ENCODE measurements at regions not wholly inside any gene's neighbourhood (a gene's known extent, or its start where the extent isn't known, plus 50 kb on each side); places are given as distances from the start of the nearest gene placed in this dataset.

DNA sequence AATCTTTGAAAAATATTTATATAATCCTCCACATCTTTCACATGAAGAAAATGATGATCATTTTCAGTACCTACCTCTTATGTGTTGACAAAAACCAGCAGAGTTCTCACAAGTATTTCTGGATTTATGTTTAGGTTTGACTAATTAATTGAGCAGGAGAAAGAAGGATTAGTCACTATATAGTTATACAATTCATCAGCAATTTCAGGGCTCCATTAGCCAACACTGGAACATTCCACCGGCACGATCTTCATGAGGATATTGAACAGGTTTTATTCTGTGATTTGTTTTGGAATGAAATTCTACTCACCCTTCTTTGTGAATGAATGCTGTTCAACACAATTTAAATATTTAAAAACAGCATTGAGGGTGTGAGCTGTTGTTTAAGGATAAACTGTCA lies 163.2 kb downstream of the SEM1 start:
- TF ChIP-seq POLR2AphosphoS5 (IDR thresholded peaks at IDR 0.05; ENCODE audit: borderline replicate concordance, low read depth, low read length): no peak
- no peak for TF ChIP-seq FOXP2 (optimal IDR thresholded peaks at IDR 0.05; ENCODE audit: control extremely low read depth, extremely low read length, insufficient read depth)
- no peak for TF ChIP-seq EZH2 (IDR thresholded peaks at IDR 0.05)

Measured in SK-N-MC (cell line).